Left ventricle myocardium inferior (tissue), 1 donor: ENCODE measurements at regions not wholly inside any gene's neighbourhood (a gene's known extent, or its start where the extent isn't known, plus 50 kb on each side); places are given as distances from the start of the nearest gene placed in this dataset.
"Not testable (repeated sequence)": the region's sequence is repeated elsewhere in the genome, so short reads cannot be mapped to it uniquely, and the experiment has no call there.

ENCODE experiments used
- DNase-seq: peaks from one replicate; pipeline ENCODE4 v3.0.0-alpha.2; 2020
- H3K27ac ChIP-seq: fragments of 200-600 bp; replicated peaks from 2 replicates; pipeline ENCODE4 v1.8.0; 2021
- H3K27me3 ChIP-seq: fragments of 200-600 bp; 2 replicates; pipeline ENCODE4 v1.8.0; 2021; ENCODE audit warnings: low read depth
- H3K36me3 ChIP-seq: fragments of 200-600 bp; 2 replicates; pipeline ENCODE4 v1.8.0; 2021
- H3K4me1 ChIP-seq: fragments of 200-600 bp; 2 replicates; pipeline ENCODE4 v1.8.0; 2021
- H3K4me3 ChIP-seq: fragments of 200-600 bp; 2 replicates; pipeline ENCODE4 v1.8.0; 2021; ENCODE audit warnings: mild to moderate bottlenecking, moderate library complexity
- H3K9me3 ChIP-seq: fragments of 200-600 bp; replicated peaks from 2 replicates; pipeline ENCODE4 v1.8.0; 2021
- CTCF ChIP-seq: fragments of 200-600 bp; IDR thresholded peaks from 2 replicates; pipeline ENCODE4 v1.8.0; 2021; ENCODE audit warnings: antibody characterized with exemption, mild to moderate bottlenecking, borderline replicate concordance
- intact Hi-C: fragments of 100-400 bp; cut with micrococcal nuclease; formaldehyde crosslinking; loops from one replicate; pipeline ENCODE4 v1.11.0; 2022
- donor health status: DM: no; HTN: yes; CAD: no; lungs with severe emphysema.

DNA sequence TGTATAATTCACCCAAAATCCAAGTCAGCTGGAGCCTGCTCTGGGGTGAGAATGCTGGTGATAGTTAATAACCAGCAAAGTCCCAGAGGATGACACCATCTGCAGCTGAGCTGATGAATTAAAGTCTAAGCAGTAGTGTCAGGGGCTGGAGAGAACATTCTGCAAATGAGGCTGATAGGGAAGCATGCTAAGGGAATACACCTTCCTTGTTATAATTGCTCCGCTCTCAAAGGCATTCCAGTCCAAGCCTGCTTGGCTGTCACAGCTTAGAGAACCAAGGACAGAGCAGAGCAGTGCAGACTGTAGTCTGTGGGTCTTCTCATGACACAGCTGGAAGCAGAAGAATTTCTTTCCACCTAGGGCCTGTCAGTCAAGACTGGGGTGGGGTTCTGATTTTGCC is 283.1 kb downstream of the SIPA1L2 start:
- no peaks in the 10 kb centered on the region for H3K9me3 ChIP-seq
- DNase-seq, result no peak
- no peaks in the 10 kb centered on the region for H3K36me3 ChIP-seq
- no peak overlapping the region for H3K27ac ChIP-seq
- H3K4me1 ChIP-seq, result no peaks in the 10 kb centered on the region
- intact Hi-C loops, result no loop called here
- TF ChIP-seq CTCF, result no peak
- no peak overlapping the region for H3K4me3 ChIP-seq
- H3K27me3 ChIP-seq, result no peaks in the 10 kb centered on the region

GRCh38 chr1:232344791-232345399 is 285.0 kb downstream of the SIPA1L2 start:
- H3K27ac ChIP-seq, result no peak overlapping the region
- H3K27me3 ChIP-seq, result no peaks in the 10 kb centered on the region
- no peaks in the 10 kb centered on the region for H3K36me3 ChIP-seq
- H3K4me3 ChIP-seq, result no peak overlapping the region
- TF ChIP-seq CTCF, result no peak
- H3K9me3 ChIP-seq, result no peaks in the 10 kb centered on the region
- intact Hi-C loops, result no loop called here
- DNase-seq, result no peak
- no peaks in the 10 kb centered on the region for H3K4me1 ChIP-seq

DNA sequence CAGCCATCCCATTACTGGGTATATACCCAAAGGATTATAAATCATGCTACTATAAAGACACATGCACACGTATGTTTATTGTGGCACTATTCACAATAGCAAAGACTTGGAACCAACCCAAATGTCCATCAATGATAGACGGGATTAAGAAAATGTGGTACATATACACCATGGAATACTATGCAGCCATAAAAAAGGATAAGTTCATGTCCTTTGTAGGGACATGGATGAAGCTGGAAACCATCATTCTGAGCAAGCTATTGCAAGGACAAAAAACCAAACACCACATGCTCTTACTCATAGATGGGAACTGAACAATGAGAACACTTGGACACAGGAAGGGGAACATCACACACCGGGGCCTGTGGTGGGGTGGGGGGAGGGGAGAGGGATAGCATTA is 285.7 kb downstream of the SIPA1L2 start:
- DNase-seq, intact Hi-C loops: not testable (repeated sequence)

GRCh38 chr1:232340446-232340845 is 289.5 kb downstream of the SIPA1L2 start:
- intact Hi-C loops, result no loop called here

More for the DNA sequence above, 285.7 kb downstream of the SIPA1L2 start:
- not testable (repeated sequence) for H3K4me3 ChIP-seq, H3K36me3 ChIP-seq, H3K27me3 ChIP-seq, H3K4me1 ChIP-seq, H3K27ac ChIP-seq, H3K9me3 ChIP-seq

DNA sequence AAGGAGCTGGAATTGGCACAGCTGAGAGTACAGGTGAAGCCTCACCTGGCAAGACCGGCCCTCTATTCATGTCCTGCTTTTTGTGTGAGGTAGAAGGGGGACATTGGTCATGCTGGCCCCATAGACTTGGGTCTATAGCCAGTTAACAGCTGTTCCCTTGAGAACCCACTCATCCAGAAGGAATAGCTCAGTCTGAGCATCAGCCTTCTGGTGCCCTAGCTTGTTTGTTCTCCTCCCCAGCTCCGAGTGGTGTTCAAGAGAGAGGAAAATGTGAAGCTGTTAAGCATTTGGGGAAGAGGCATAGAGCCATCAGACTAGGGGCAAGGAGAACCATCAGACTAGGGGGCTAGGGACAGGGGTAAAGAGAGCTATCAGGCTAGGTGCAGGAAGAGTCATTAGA is 290.9 kb downstream of the SIPA1L2 start:
- Histone ChIP-seq H3K9me3 (no peaks in the 10 kb centered on the region), H3K4me1 (no peaks in the 10 kb centered on the region), H3K27me3 (no peaks in the 10 kb centered on the region), H3K36me3 (no peaks in the 10 kb centered on the region), H3K27ac (no peak overlapping the region), H3K4me3 (no peak overlapping the region)
- intact Hi-C loops, result no loop called here
- DNase-seq, result no peak
- TF ChIP-seq CTCF, result no peak

More at GRCh38 chr1:232340446-232340845, 289.5 kb downstream of the SIPA1L2 start:
- no peak overlapping the region for H3K27ac ChIP-seq
- H3K27me3 ChIP-seq, result no peaks in the 10 kb centered on the region
- no peak for DNase-seq
- TF ChIP-seq CTCF, result no peak
- H3K9me3 ChIP-seq, result no peaks in the 10 kb centered on the region
- no peaks in the 10 kb centered on the region for H3K4me1 ChIP-seq
- no peaks in the 10 kb centered on the region for H3K36me3 ChIP-seq
- H3K4me3 ChIP-seq, result no peak overlapping the region

DNA sequence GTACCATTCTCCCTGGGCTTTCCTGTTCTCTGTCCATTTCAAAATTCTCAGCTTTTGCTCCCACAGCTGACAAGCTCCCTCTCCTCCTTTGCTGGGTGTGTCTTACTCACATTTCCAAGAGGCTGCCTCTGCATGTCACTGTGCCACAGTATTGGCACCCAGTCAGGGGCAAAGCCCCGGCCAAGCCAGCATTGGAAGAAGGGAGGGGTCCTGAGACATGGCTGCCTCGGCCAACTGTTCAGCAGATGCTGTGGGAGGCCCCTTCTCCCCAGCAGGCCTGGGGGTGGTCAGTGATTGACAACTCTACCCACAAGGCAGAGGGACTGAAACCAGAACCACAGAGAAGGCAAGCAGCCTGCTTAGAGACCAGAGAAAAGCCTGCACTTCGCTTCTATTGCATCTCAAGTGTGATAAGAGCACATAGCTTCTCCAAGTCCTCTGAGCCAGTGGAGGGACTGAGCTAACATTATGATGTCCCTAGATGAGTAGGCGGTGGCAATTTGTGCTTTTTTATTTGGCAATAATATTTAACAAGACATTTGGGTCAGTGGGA is 294.1 kb downstream of the SIPA1L2 start:
- H3K27me3 ChIP-seq, result no peaks in the 10 kb centered on the region
- TF ChIP-seq CTCF, result no peak
- intact Hi-C loops, result no loop called here

More for the DNA sequence above, 294.1 kb downstream of the SIPA1L2 start:
- no peak for DNase-seq
- Histone ChIP-seq H3K4me1 (peaks cover 6% of the 10 kb centered on the region), H3K9me3 (no peaks in the 10 kb centered on the region), H3K27ac (no peak overlapping the region), H3K36me3 (no peaks in the 10 kb centered on the region), H3K4me3 (no peak overlapping the region)
